ENCODE measurements at regions not wholly inside any gene's neighbourhood (a gene's known extent, or its start where the extent isn't known, plus 50 kb on each side); places are given as distances from the start of the nearest gene placed in this dataset.

- Histone ChIP-seq H3K9ac (replicated peaks in 1 of 4; ENCODE audit: extremely low read depth in 1 of 4, low read depth in 3 of 4, low read length in 3 of 4) (no peak overlapping the region), H2AFZ (ENCODE audit: low read length) (no peak overlapping the region), H3K23ac (ENCODE audit: insufficient read length) (no peak overlapping the region), H3K4ac (replicated peaks; ENCODE audit: insufficient read length, low read depth, low read length) (no peak overlapping the region), H3K27me3 (replicated peaks in 1 of 4; ENCODE audit: control insufficient read depth in 3 of 4, extremely low read depth in 1 of 4, insufficient read depth in 3 of 4, low read length in 3 of 4) (no peaks in the 10 kb centered on the region), H3K23me2 (ENCODE audit: low read depth, low read length) (no peaks in the 10 kb centered on the region), H3K18ac (ENCODE audit: extremely low read depth, low read length) (no peak overlapping the region), H3K79me1 (ENCODE audit: low read depth, low read length) (no peaks in the 10 kb centered on the region), H2BK20ac (ENCODE audit: low read length) (no peak overlapping the region), H3K4me2 (ENCODE audit: insufficient read depth in 1 of 2, low read depth in 2 of 2, low read length in 2 of 2) (no peak overlapping the region), H3K56ac (replicated peaks; ENCODE audit: insufficient read length, low read depth, low read length) (no peak overlapping the region), H4K8ac (ENCODE audit: extremely low read depth, insufficient read depth, low read length) (no peak overlapping the region), H3K27ac (ENCODE audit: low read depth, low read length) (no peak overlapping the region), H2AK5ac (ENCODE audit: low read depth, low read length) (no peak overlapping the region), H3K9me3 (ENCODE audit: insufficient read depth in 2 of 2, low read depth in 1 of 2, low read length in 1 of 2) (no peaks in the 10 kb centered on the region), H3K14ac (ENCODE audit: insufficient read length) (no peak overlapping the region), H3K36me3 (ENCODE audit: control insufficient read depth in 2 of 4, insufficient read depth in 4 of 4, low read length in 3 of 4) (no peaks in the 10 kb centered on the region), H3K4me1 (replicated peaks in 1 of 4; ENCODE audit: control insufficient read depth in 3 of 4, insufficient read depth in 4 of 4, low read length in 3 of 4) (no peaks in the 10 kb centered on the region), H4K91ac (replicated peaks; ENCODE audit: insufficient read length, low read length) (no peak overlapping the region), H2BK15ac (ENCODE audit: low read length) (no peak overlapping the region), H4K20me1 (replicated peaks in 1 of 2; ENCODE audit: control insufficient read depth in 1 of 2, insufficient read depth in 2 of 2, low read length in 2 of 2) (no peaks in the 10 kb centered on the region), H3K79me2 (ENCODE audit: control insufficient read depth in 1 of 2, insufficient read depth in 2 of 2, low read length in 2 of 2) (no peaks in the 10 kb centered on the region), H3K4me3 (ENCODE audit: extremely low read depth in 1 of 4, insufficient read depth in 2 of 4, low read depth in 3 of 4, low read length in 4 of 4) (no peak overlapping the region), H2BK120ac (replicated peaks; ENCODE audit: low read depth, low read length) (no peak overlapping the region), H2BK5ac (ENCODE audit: low read depth, low read length) (no peak overlapping the region), H4K5ac (ENCODE audit: insufficient read length, low read depth, low read length) (no peak overlapping the region), H2BK12ac (ENCODE audit: low read depth, low read length) (no peak overlapping the region)
- no peak for FAIRE-seq
- ChIA-PET POLR2A (ENCODE audit: partially characterized antibody) (no interaction called here), CTCF (ENCODE audit: partially characterized antibody) (interaction anchor here (0.7 kb wide), 1 partner anchor 102 kb away, joined by 3 read pairs; no protein-coding TSS in a partner anchor)
- 89% methylated on average over 6 of the region's 6 CpGs; no CpG with 5 or more reads in 1 of the 2 experiments for WGBS, 2 experiments (ENCODE audit: extremely low coverage in 1 of 2, insufficient coverage in 1 of 2, insufficient read length in 1 of 2, insufficient replicate concordance in 2 of 2, low coverage in 1 of 2, low lambda C conversion rate in 2 of 2, missing lambda C conversion rate in 1 of 2)
- no peak for DNase-seq (ENCODE audit: low read depth in 1 of 2, low spot score in 2 of 2)
- TF ChIP-seq SP4 (IDR thresholded peaks at IDR 0.05; ENCODE audit: low read length) (no peak), SAP30 (IDR thresholded peaks at IDR 0.05; ENCODE audit: insufficient read depth, insufficient replicate concordance, low read length) (no peak), EP300 (IDR thresholded peaks at IDR 0.05; ENCODE audit: borderline replicate concordance in 1 of 2, low read depth in 2 of 2, low read length in 2 of 2) (no peak), TBP (IDR thresholded peaks at IDR 0.05; ENCODE audit: low read depth, low read length) (no peak), BRCA1 (IDR thresholded peaks at IDR 0.05; ENCODE audit: low read depth, low read length) (no peak), KDM5A (IDR thresholded peaks at IDR 0.05; ENCODE audit: low read length) (no peak), BCL11A (IDR thresholded peaks at IDR 0.05; ENCODE audit: low read depth in 2 of 2, low read length in 2 of 2) (no peak), GTF2F1 (IDR thresholded peaks at IDR 0.05; ENCODE audit: borderline replicate concordance, low read depth, low read length) (no peak), POLR2AphosphoS5 (IDR thresholded peaks at IDR 0.05; ENCODE audit: low read depth, low read length) (no peak), CBX8 (IDR thresholded peaks at IDR 0.05; ENCODE audit: borderline replicate concordance, low read depth, low read length) (no peak), RNF2 (IDR thresholded peaks at IDR 0.05; ENCODE audit: borderline replicate concordance, low read depth, low read length, missing control alignments, poor library complexity, severe bottlenecking) (no peak), NRF1 (IDR thresholded peaks at IDR 0.05; ENCODE audit: low read depth, low read length) (no peak)
- TF ChIP-seq, protein P1, sequence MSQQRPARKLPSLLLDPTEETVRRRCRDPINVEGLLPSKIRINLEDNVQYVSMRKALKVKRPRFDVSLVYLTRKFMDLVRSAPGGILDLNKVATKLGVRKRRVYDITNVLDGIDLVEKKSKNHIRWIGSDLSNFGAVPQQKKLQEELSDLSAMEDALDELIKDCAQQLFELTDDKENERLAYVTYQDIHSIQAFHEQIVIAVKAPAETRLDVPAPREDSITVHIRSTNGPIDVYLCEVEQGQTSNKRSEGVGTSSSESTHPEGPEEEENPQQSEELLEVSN (IDR thresholded peaks at IDR 0.05) = no peak
Observed at GRCh38 chr2:60252581-60253150, 300.8 kb downstream of the BCL11A start.
